ENCODE measurements at regions not wholly inside any gene's neighbourhood (a gene's known extent, or its start where the extent isn't known, plus 50 kb on each side); places are given as distances from the start of the nearest gene placed in this dataset.

- TF ChIP-seq CTCF (tag by site-specific recombination; IDR thresholded peaks at IDR 0.05) (no peak), ZNF747 (tag by site-specific recombination; IDR thresholded peaks at IDR 0.05) (no peak), ZNF24 (tag by site-specific recombination; IDR thresholded peaks at IDR 0.05) (no peak), ZNF510 (tag by site-specific recombination; IDR thresholded peaks at IDR 0.05; ENCODE audit: insufficient replicate concordance) (no peak), PRDM4 (tag by site-specific recombination; IDR thresholded peaks at IDR 0.05) (no peak), ZNF785 (tag by site-specific recombination; IDR thresholded peaks at IDR 0.05) (no peak)
These were observed 643.8 kb upstream of the KLHL29 start for GRCh38 chr2:22741216-22741615.

All from HEK293 (cell line).